ENCODE measurements at regions not wholly inside any gene's neighbourhood (a gene's known extent, or its start where the extent isn't known, plus 50 kb on each side); places are given as distances from the start of the nearest gene placed in this dataset.
A peak's percentile ranks its signal among the peaks of the same experiment; 100 is the strongest.
"Not testable (repeated sequence)": the region's sequence is repeated elsewhere in the genome, so short reads cannot be mapped to it uniquely, and the experiment has no call there.

- no peaks in the 10 kb centered on the region for H3K36me3 ChIP-seq (ENCODE audit: control insufficient read depth, insufficient read depth, low read length)
- H3K27ac ChIP-seq (ENCODE audit: low read depth, low read length, severe bottlenecking): no peak overlapping the region
- H3K9me3 ChIP-seq (ENCODE audit: control insufficient read depth, low read length): no peaks in the 10 kb centered on the region
- peaks cover 14% of the 10 kb centered on the region for H3K4me1 ChIP-seq (ENCODE audit: control insufficient read depth, insufficient read depth, low read length, poor library complexity, severe bottlenecking)
- WGBS, 2 experiments (ENCODE audit: insufficient coverage in 2 of 2): 100% methylated on average over 2 of the region's 2 CpGs; no CpG with 5 or more reads in 1 of the 2 experiments
- H3K4me3 ChIP-seq (ENCODE audit: extremely low read depth, insufficient read depth, low read length, poor library complexity, severe bottlenecking): no peak overlapping the region
Observed at GRCh38 chr3:182404031-182404430, 389.3 kb upstream of the ATP11B start.

DNA sequence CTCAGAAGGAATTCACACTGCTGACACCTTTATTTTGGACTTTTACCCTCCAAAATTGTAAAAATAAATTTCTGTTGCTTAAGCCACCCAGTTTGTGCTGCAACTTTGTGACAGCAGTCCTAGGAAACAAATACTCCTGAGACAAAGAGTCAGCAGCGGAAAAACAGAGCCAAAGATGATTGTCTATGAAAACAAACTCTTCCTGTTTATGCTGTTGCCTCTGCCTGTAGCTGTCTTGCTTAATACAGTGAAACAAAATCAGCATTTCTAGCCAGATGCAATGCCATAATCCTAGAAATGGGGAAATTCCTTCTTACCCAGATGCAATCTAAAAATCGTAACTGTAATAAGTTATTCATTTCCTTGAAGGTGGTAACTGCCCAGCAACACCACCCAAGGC is 387.5 kb upstream of the ATP11B start:
- H3K9me3 ChIP-seq (ENCODE audit: control insufficient read depth, low read length): no peaks in the 10 kb centered on the region
- H3K36me3 ChIP-seq (ENCODE audit: control insufficient read depth, insufficient read depth, low read length): no peaks in the 10 kb centered on the region
- H3K4me1 ChIP-seq (ENCODE audit: control insufficient read depth, insufficient read depth, low read length, poor library complexity, severe bottlenecking): peaks cover 14% of the 10 kb centered on the region
- H3K27ac ChIP-seq (ENCODE audit: low read depth, low read length, severe bottlenecking): peak overlapping the region; percentile 20
- 90 to 100% methylated on average over 1 of the region's 2 CpGs for WGBS, 2 experiments (ENCODE audit: insufficient coverage in 2 of 2)
- no peak overlapping the region for H3K4me3 ChIP-seq (ENCODE audit: extremely low read depth, insufficient read depth, low read length, poor library complexity, severe bottlenecking)

GRCh38 chr3:182406786-182407185 is 386.5 kb upstream of the ATP11B start:
- no peak overlapping the region for H3K27ac ChIP-seq (ENCODE audit: low read depth, low read length, severe bottlenecking)
- WGBS, 2 experiments (ENCODE audit: insufficient coverage in 2 of 2): no CpG with 5 or more reads among the region's 4 CpGs
- H3K4me3 ChIP-seq (ENCODE audit: extremely low read depth, insufficient read depth, low read length, poor library complexity, severe bottlenecking): no peak overlapping the region
- no peaks in the 10 kb centered on the region for H3K36me3 ChIP-seq (ENCODE audit: control insufficient read depth, insufficient read depth, low read length)
- H3K4me1 ChIP-seq (ENCODE audit: control insufficient read depth, insufficient read depth, low read length, poor library complexity, severe bottlenecking): peaks cover 14% of the 10 kb centered on the region
- H3K9me3 ChIP-seq (ENCODE audit: control insufficient read depth, low read length): no peaks in the 10 kb centered on the region

GRCh38 chr3:182410051-182410450 is 383.3 kb upstream of the ATP11B start:
- H3K4me3 ChIP-seq (ENCODE audit: extremely low read depth, insufficient read depth, low read length, poor library complexity, severe bottlenecking): no peak overlapping the region
- H3K9me3 ChIP-seq (ENCODE audit: control insufficient read depth, low read length): no peaks in the 10 kb centered on the region
- no peak overlapping the region for H3K27ac ChIP-seq (ENCODE audit: low read depth, low read length, severe bottlenecking)
- H3K4me1 ChIP-seq (ENCODE audit: control insufficient read depth, insufficient read depth, low read length, poor library complexity, severe bottlenecking): peaks cover 11% of the 10 kb centered on the region
- H3K36me3 ChIP-seq (ENCODE audit: control insufficient read depth, insufficient read depth, low read length): no peaks in the 10 kb centered on the region
- 80 to 100% methylated on average over 1 to 2 of the region's 5 CpGs for WGBS, 2 experiments (ENCODE audit: insufficient coverage in 2 of 2)

DNA sequence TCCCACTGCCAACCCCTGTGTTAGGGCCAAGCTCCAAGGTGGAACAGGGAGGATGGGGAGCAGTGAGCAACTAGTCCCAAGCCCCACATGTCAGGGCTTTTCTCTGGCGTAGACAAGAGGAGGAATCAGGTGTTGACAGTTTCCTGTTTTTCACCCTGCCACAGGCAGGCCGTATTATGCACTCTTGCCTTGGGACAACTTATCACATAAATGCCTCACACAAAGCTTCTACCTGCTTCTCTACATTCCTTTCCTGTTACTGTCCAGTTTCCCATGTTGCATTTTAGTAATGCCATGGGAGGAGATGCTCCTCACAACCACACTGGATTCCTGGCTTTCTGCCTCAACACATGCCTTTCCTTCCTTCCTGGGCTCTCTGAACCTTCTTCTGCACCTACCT is 381.2 kb upstream of the ATP11B start:
- no peak overlapping the region for H3K27ac ChIP-seq (ENCODE audit: low read depth, low read length, severe bottlenecking)
- no peaks in the 10 kb centered on the region for H3K36me3 ChIP-seq (ENCODE audit: control insufficient read depth, insufficient read depth, low read length)
- no peaks in the 10 kb centered on the region for H3K9me3 ChIP-seq (ENCODE audit: control insufficient read depth, low read length)
- 77 to 100% methylated on average over 2 of the region's 2 CpGs for WGBS, 2 experiments (ENCODE audit: insufficient coverage in 2 of 2)
- H3K4me1 ChIP-seq (ENCODE audit: control insufficient read depth, insufficient read depth, low read length, poor library complexity, severe bottlenecking): no peaks in the 10 kb centered on the region
- H3K4me3 ChIP-seq (ENCODE audit: extremely low read depth, insufficient read depth, low read length, poor library complexity, severe bottlenecking): no peak overlapping the region

DNA sequence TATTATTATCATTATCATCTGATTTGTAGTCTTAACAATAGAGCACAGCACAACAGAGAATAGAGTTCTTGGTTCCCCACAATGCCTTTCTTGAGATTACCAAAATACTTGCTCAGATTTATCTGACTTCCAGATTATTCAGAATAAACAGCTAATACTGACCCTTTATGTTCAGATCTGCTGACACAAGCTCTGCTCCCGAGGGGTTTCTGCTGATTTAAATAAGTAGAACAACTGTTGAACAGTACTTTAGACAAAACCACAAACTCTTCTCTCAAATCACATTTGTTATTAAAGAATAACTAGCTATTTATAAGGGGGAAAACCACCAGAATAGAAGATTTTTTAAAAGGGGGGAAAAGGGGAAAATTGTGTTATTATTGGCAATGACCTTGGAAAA is 380.2 kb upstream of the ATP11B start:
- no peaks in the 10 kb centered on the region for H3K4me1 ChIP-seq (ENCODE audit: control insufficient read depth, insufficient read depth, low read length, poor library complexity, severe bottlenecking)
- H3K27ac ChIP-seq (ENCODE audit: low read depth, low read length, severe bottlenecking): no peak overlapping the region
- no peak overlapping the region for H3K4me3 ChIP-seq (ENCODE audit: extremely low read depth, insufficient read depth, low read length, poor library complexity, severe bottlenecking)
- no peaks in the 10 kb centered on the region for H3K36me3 ChIP-seq (ENCODE audit: control insufficient read depth, insufficient read depth, low read length)
- no peaks in the 10 kb centered on the region for H3K9me3 ChIP-seq (ENCODE audit: control insufficient read depth, low read length)
- no CpG with 5 or more reads among the region's 1 CpG for WGBS, 2 experiments (ENCODE audit: insufficient coverage in 2 of 2)

GRCh38 chr3:182413682-182414081 is 379.6 kb upstream of the ATP11B start:
- no peak overlapping the region for H3K27ac ChIP-seq (ENCODE audit: low read depth, low read length, severe bottlenecking)
- H3K9me3 ChIP-seq (ENCODE audit: control insufficient read depth, low read length): no peaks in the 10 kb centered on the region
- no peak overlapping the region for H3K4me3 ChIP-seq (ENCODE audit: extremely low read depth, insufficient read depth, low read length, poor library complexity, severe bottlenecking)
- WGBS, 2 experiments (ENCODE audit: insufficient coverage in 2 of 2): no CpG with 5 or more reads among the region's 1 CpG
- no peaks in the 10 kb centered on the region for H3K36me3 ChIP-seq (ENCODE audit: control insufficient read depth, insufficient read depth, low read length)
- H3K4me1 ChIP-seq (ENCODE audit: control insufficient read depth, insufficient read depth, low read length, poor library complexity, severe bottlenecking): no peaks in the 10 kb centered on the region

- H3K9me3 ChIP-seq (ENCODE audit: control insufficient read depth, low read length): no peaks in the 10 kb centered on the region
- H3K36me3 ChIP-seq (ENCODE audit: control insufficient read depth, insufficient read depth, low read length): no peaks in the 10 kb centered on the region
- H3K4me3 ChIP-seq (ENCODE audit: extremely low read depth, insufficient read depth, low read length, poor library complexity, severe bottlenecking): no peak overlapping the region
- H3K27ac ChIP-seq (ENCODE audit: low read depth, low read length, severe bottlenecking): no peak overlapping the region
- 67 to 69% methylated on average over 3 of the region's 3 CpGs for WGBS, 2 experiments (ENCODE audit: insufficient coverage in 2 of 2)
- no peaks in the 10 kb centered on the region for H3K4me1 ChIP-seq (ENCODE audit: control insufficient read depth, insufficient read depth, low read length, poor library complexity, severe bottlenecking)
Observed at GRCh38 chr3:182414586-182414985, 378.7 kb upstream of the ATP11B start.

GRCh38 chr3:182420741-182421140 is 372.6 kb upstream of the ATP11B start:
- no peak overlapping the region for H3K4me3 ChIP-seq (ENCODE audit: extremely low read depth, insufficient read depth, low read length, poor library complexity, severe bottlenecking)
- H3K4me1 ChIP-seq (ENCODE audit: control insufficient read depth, insufficient read depth, low read length, poor library complexity, severe bottlenecking): no peaks in the 10 kb centered on the region
- H3K9me3 ChIP-seq (ENCODE audit: control insufficient read depth, low read length): no peaks in the 10 kb centered on the region
- no peaks in the 10 kb centered on the region for H3K36me3 ChIP-seq (ENCODE audit: control insufficient read depth, insufficient read depth, low read length)
- H3K27ac ChIP-seq (ENCODE audit: low read depth, low read length, severe bottlenecking): no peak overlapping the region

DNA sequence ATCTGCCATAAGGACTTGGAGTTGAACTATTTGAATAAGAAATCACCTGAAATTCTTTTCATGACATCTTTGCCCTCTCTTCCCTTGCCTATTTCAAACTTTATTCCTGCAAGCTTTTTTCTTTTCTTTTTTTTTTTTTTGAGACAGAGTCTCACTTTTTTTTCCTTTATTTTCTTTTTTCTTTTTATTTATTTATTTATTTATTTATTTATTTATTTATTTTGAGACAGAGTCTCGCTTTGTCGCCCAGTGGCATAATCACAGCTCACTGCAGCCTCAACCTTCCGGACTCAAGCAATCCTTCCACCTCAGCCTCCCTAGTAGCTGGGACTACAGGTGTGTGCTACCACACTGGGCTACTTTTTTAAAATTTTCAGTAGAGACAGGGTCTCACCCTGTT is 369.3 kb upstream of the ATP11B start:
- H3K9me3 ChIP-seq (ENCODE audit: control insufficient read depth, low read length): no peaks in the 10 kb centered on the region
- H3K27ac ChIP-seq (ENCODE audit: low read depth, low read length, severe bottlenecking): no peak overlapping the region
- no peaks in the 10 kb centered on the region for H3K4me1 ChIP-seq (ENCODE audit: control insufficient read depth, insufficient read depth, low read length, poor library complexity, severe bottlenecking)
- 89 to 96% methylated on average over 1 to 3 of the region's 3 CpGs for WGBS, 2 experiments (ENCODE audit: insufficient coverage in 2 of 2)
- no peaks in the 10 kb centered on the region for H3K36me3 ChIP-seq (ENCODE audit: control insufficient read depth, insufficient read depth, low read length)
- no peak overlapping the region for H3K4me3 ChIP-seq (ENCODE audit: extremely low read depth, insufficient read depth, low read length, poor library complexity, severe bottlenecking)

- not testable (repeated sequence) for H3K9me3 ChIP-seq (ENCODE audit: control insufficient read depth, low read length); H3K36me3 ChIP-seq (ENCODE audit: control insufficient read depth, insufficient read depth, low read length); H3K4me3 ChIP-seq (ENCODE audit: extremely low read depth, insufficient read depth, low read length, poor library complexity, severe bottlenecking); H3K27ac ChIP-seq (ENCODE audit: low read depth, low read length, severe bottlenecking); H3K4me1 ChIP-seq (ENCODE audit: control insufficient read depth, insufficient read depth, low read length, poor library complexity, severe bottlenecking)
- 72 to 97% methylated on average over 4 to 5 of the region's 32 CpGs for WGBS, 2 experiments (ENCODE audit: insufficient coverage in 2 of 2)
Observed at GRCh38 chr3:182425926-182426718, 367.2 kb upstream of the ATP11B start.

All from mesodermal cell (in vitro differentiated cells).